Stimulated activated CD8-positive, alpha-beta memory T cell treated with anti-CD3 and anti-CD28 coated beads, Interleukin-2, amount 100 ng/mL, for 1 hour (primary cell): ENCODE measurements at regions not wholly inside any gene's neighbourhood (a gene's known extent, or its start where the extent isn't known, plus 50 kb on each side); places are given as distances from the start of the nearest gene placed in this dataset.
"Not testable (repeated sequence)": the region's sequence is repeated elsewhere in the genome, so short reads cannot be mapped to it uniquely, and the experiment has no call there.

Experiments
- DNase-seq, 2 donors: peaks; one replicate each; pipeline ENCODE4 v3.0.0-alpha.2; 2020; ENCODE audit warnings: low read depth in 2 of 2

GRCh38 chr14:55897031-55897430, 221.2 kb upstream of the PELI2 start:
- no peak for DNase-seq

DNA sequence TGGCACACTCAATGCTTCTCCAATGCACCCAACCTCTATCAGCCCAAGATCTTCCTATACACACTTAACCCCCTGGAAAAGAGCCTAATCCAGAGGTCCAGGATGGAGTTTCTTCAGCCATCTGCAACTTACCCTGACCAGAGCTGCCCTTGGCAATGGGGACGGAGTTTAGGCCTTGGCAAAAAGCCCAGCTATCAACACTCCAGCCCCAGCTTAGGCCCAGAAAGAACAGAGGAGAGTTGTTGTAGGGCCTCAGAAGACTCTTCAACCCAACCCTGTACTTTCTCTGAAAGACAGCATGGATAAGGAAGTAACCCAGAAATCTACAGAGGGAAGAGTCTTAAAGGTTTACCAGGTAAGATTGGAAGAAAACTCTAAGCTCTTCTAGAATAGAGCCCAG, 219.3 kb upstream of the PELI2 start:
- no peak for DNase-seq

DNA sequence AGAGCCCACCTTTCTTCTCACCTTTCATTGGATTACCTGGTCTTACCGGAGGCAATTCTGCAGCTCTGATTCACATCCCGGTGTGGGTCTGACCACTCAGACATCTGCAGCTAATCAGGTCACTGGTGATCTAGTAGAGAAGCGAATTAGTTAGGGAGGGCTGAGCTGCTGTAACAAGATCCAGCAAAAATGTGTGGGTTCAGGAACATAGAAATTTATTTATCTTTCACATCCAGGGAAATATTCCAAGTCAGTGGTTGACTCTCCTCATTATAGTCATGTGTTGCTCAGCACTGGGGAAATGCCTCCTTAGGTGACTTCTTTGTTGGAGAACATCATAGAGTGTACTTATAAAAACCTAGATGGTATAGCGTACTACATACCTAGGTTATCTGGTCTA, 218.7 kb upstream of the PELI2 start:
- no peak for DNase-seq

- no peak for DNase-seq
Measured at GRCh38 chr14:55900749-55901148, 217.5 kb upstream of the PELI2 start.

DNA sequence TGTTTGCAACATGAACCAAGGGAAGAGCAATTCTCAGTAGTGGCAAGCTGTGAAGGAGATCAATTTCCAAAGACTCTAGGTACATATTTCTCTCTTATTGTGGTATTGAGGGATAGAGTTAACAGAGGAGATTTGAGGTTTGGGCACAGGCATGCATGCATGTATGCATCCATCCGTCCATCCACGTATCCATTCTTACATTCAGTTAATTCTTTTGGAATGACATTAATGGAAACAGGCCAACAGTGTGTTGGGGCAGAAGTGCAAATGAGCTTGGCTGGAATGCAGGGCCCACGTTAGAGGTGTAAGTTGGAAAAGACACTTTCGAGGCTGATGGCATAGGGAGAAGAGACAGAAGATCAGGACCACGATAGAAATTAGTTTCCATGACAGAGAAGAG, 216.9 kb upstream of the PELI2 start:
- no peak for DNase-seq

DNA sequence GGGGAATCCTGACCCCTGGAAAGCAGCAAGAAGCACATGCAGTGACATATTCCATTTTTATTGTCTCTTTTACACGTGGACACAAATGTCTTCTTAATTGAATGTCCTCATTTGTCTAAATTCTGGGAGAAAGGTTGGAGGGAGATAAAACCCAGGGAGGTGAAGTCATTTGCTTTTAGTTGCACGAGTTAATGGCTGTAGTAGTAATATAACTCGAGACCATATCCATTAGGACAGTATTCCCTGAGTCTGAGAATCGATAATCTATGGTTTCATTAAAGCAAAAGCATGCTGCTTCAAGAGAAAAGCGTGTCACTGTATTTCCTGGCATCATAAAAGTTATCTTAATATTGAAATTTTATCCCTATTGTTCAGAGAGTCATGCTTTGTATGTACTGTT, 216.0 kb upstream of the PELI2 start:
- no peak for DNase-seq

GRCh38 chr14:55904086-55904485, 214.1 kb upstream of the PELI2 start:
- no peak for DNase-seq

- no peak for DNase-seq
Measured at GRCh38 chr14:55908106-55908505, 210.1 kb upstream of the PELI2 start.

DNA sequence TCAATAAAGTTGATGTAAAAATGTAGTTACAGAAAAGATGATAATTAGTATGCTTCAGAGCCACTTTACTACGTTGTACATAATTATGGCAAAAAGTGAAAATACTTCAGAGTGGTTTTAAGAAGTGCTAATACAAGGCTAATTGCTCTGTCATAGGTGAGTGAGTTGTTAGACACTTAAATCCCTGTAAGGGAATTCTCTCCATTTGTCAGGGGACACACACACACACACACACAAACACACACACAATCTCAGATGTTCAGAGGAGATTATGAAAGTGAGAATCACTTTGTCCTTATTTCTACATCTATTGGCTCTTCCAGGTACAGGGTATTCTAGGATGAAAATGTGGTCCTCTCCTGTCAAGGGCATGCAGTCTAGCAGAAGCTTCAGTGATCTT, 208.3 kb upstream of the PELI2 start:
- no peak for DNase-seq

DNA sequence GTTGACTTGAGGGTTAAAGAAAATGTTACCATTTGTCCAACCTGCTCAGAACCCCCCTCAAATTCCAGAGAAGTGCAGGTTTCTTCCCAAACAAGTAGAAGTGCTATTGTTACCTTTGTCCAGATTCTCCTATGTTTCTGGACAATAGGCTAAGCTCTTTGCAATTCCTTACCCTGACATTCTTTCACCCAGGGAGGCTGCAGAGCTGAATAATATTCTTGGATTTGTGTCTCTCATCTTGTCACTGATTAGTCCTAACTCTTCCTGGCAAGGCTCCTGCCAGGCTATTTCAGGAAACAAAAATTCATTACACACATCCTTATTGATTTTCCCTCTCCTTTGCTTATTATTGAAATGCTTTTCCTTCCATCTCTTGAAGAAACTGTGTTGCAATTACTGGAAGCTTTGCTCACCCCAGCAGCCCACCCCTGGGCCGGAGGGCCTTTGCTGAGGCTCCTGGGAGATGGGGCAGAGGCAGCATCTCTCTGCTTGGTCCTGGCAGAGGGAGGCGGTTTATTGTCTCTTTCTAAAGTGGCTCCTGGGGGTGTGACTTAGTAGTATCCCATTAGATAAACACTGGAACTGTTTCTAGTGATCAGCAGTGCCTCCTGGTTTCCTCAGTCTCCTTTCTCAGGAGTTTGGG, 207.5 kb upstream of the PELI2 start:
- DNase-seq = no peak

DNA sequence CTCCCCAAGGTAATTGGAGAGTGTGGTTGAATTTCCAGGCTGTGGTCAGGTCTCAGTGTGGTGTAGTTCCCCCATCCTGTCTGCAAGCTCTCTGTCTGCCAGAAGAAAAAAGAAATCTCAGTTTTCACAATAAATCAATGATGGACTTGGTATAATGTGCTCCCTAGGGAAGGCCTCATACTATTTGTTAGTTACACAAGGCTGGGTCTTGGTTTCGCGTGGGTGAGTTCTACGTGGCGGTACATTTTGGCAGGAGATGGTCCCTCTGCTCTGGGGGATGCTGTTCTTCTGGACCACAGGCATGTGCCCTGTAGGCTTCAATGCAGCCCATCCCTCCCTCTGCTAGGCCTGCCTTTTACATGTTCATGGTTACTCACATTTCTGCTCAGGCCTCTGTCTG, 206.4 kb upstream of the PELI2 start:
- DNase-seq = no peak

DNA sequence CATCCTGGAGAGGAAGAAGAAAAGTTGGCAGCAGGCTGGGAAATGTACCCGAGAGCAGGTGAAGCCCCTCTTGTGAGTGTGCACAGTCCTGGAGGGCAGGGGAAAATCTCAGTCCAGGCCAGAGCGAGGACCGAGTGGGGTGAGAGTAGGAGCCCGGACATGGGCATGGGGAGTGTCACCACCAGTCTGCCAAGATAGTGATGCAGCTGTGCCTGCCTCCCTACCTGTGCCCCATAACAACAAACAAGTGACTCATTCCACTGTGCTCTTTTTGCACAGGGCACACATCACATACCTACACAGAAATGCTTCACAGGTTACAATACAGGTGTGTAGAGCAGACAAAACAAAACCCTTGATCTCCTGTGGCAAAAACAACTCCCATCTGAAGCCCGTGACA, 205.9 kb upstream of the PELI2 start:
- DNase-seq = no peak

- DNase-seq = no peak
Measured at GRCh38 chr14:55913324-55914025, 204.7 kb upstream of the PELI2 start.

DNA sequence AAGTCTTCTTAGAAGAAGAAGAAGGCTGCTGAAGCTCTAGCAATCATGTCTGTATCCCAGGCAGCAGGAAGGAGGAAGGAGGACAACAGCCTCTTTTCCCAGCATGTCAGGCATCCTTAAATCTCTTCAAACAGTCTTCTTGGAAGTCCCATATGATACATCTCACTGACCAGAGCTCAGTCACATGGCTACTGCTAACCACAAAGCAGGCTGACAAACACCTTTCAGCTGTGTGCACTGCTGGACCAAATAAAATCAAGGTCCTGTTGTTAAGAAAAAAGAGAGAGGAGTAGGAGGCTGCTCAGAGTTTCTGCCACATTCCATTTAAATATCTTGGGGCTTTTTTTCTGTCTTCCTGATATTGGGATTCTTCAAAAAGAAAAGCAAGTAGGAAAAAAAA, 203.4 kb upstream of the PELI2 start:
- DNase-seq = no peak

DNA sequence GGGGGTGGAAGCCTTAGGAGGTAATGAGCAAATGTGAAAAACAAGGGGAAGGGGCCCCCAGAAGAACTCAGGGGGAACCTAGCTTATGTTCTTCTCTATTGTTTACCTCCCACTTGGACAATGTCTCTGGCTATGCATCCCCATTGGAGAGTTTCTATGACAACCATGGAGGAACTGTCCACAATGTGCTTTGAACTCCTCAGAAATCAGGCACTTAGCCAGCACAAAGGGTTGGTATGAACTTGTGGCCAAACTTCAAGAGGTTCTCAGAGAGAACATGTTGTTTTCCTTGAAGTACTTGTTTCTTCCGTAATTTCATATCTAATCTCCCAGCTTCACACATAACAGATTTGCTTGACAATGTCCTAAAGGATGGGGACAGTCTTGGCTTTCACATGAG, 202.8 kb upstream of the PELI2 start:
- no peak for DNase-seq

DNA sequence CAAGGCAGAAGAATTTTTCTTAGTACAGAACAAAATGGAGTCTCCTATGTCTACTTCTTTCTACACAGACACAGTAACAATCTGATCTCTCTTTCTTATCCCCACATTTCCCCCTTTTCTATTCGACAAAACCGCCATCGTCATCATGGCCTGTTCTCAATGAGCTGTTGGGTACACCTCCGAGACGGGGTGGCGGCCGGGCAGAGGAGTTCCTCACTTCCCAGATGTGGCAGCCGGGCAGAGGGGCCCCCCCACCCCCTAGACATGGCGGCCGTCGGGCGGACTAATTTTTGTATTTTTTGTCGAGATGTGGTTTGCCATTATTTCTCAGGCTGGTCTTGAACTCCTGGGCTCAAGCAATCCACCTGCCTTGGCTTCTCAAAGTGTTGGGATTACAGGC, 198.4 kb upstream of the PELI2 start:
- DNase-seq = not testable (repeated sequence)

- no peak for DNase-seq
Measured at GRCh38 chr14:55921511-55921910, 196.7 kb upstream of the PELI2 start.

DNA sequence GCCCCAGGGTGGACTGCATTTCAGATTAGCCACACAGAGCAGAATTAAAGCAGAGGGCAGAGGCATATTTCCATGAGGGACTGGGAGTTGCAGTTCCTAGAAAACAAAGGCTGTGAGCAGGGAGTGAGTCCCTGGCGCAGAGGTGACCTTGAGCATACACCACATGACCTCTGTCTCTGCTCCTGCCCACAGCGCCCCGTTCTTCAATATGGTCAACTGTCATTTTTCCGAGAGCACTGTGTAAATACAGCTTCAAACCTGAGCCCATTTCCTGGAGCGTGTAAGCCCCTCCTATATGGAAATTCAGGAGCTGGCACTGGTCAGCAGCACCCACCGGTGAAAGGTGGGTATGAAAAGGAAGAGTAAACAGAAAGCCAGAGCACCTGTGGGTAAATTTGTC, 192.2 kb upstream of the PELI2 start:
- DNase-seq = no peak

GRCh38 chr14:55927028-55927427, 191.2 kb upstream of the PELI2 start:
- no peak for DNase-seq

DNA sequence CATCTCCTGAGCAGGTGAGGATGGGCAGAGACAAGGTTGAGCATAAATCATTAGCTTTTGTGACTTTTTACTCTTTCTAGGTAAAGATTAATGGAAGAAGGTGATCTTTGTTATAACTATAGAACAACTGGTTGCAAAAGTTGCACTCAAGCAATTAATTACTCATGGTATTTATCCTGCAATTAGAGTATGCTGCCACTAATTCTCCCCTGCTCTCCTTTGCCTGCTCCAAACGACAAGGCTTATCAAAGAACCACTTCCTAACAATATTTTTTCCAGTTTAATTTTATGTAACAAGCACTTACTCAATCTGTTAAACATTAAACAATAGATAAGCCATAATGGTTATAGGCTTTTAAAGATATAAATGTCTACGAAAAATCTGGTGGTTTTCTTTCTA, 189.9 kb upstream of the PELI2 start:
- no peak for DNase-seq

- no peak for DNase-seq
Measured at GRCh38 chr14:55929136-55929535, 189.1 kb upstream of the PELI2 start.

- no peak for DNase-seq
Measured at GRCh38 chr14:55930016-55930784, 188.0 kb upstream of the PELI2 start.

- no peak for DNase-seq
Measured at GRCh38 chr14:55936691-55937090, 181.5 kb upstream of the PELI2 start.
